ENCODE measurements at regions not wholly inside any gene's neighbourhood (a gene's known extent, or its start where the extent isn't known, plus 50 kb on each side); places are given as distances from the start of the nearest gene placed in this dataset.
"Not testable (repeated sequence)": the region's sequence is repeated elsewhere in the genome, so short reads cannot be mapped to it uniquely, and the experiment has no call there.

GRCh38 chr6:119929121-119929520 lies 579.6 kb upstream of the MAN1A1 start:
- DNase-seq = no peak

DNA sequence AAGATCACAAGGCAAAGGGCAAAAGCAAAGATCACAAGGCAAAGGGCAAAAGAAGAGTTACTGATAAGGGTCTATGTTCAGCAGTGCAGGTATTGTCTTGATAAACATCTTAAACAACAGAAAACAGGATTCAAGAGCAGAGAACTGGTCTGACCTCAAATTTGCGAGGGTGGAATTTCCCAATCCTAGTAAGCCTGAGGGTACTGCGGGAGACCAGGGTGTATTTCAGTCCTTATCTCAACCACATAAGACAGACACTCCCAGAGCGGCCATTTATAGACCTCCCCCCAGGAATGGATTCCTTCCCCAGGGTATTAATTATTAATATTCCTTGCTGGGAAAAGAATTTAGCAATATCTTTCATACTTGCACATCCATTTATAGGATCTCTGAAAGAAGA lies 575.3 kb upstream of the MAN1A1 start:
- DNase-seq = not testable (repeated sequence)

DNA sequence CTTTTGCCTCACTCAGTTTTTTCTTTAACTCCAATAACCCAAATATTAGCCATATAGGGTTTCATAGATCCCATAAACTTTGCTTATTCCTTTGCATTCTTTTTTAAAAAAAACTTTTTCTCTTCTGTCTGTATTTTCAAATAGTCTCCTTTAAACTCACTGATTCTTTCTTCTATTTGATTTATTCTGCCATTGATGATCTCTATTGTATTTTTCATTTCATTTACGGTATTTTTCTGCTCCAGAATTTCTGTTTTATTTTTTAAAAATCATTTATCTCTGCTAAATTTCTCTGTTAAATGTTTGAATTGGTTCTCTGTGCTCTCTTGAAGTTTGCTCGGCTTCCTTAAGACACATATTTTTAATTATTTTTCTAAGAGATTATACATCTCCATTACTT lies 573.3 kb upstream of the MAN1A1 start:
- DNase-seq = no peak

DNA sequence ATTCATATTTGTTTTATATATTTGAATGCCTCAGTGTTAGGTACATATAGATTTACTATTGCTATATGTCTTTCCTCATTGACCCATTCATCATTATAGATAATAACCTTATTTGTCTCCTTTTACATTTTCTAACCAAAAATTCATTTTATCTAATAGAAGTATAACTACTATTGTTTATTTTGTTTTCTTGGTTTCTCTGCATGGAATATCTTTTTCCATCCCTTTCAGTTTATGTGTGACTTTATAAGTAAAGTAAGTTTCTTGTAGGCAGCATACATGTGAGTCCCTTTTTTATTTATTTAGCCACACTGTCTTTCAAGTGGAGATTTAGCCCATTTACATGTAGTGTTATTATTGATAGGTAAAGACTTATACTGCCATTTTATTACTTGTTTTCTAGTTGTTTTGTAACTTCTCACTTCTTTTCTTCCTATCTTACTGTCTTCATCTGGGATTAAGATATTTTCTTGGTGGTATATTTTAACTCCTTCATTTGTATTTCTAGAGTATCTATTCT lies 572.0 kb upstream of the MAN1A1 start:
- DNase-seq = no peak

DNA sequence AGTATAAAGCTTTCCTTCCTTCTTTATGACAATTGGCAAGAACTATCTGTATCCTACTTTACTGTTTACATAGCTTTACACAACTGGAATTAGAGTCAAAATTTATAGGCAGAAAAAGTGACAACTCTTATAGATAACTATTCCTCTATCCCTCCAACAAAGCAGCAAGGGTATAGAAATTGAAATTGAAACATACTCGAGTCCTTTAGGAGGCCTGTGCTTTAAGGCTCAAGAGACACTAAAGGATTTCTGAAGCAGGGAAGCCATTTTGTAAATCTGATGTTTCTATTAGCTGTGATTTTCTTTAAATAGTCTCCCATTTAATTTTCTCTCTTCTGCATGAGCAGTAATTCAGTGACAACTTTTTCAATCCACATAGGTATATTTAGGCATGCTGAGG lies 567.6 kb upstream of the MAN1A1 start:
- no peak for DNase-seq

GRCh38 chr6:119915971-119916370 lies 566.4 kb upstream of the MAN1A1 start:
- DNase-seq = no peak

DNA sequence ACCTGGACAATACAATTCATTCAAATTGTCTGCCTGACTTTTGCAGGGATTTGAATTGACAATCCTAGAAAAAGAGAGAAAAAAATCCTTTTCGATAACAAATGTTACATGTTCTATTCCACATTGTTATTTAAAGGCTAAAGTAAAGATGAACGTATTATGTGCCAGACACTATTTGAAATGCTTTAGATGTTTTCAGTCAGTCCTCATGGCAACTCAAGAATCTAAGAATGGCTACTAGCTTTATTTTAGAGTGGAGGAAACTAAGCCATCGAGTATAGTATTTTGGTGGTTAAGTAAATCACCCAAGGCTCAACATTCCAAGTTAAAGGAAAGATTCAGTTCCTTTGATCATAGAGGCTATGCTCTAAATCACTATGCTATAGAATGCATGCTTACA lies 558.6 kb upstream of the MAN1A1 start:
- DNase-seq = no peak

- DNase-seq = no peak
These were observed 553.1 kb upstream of the MAN1A1 start for GRCh38 chr6:119902681-119903080.

DNA sequence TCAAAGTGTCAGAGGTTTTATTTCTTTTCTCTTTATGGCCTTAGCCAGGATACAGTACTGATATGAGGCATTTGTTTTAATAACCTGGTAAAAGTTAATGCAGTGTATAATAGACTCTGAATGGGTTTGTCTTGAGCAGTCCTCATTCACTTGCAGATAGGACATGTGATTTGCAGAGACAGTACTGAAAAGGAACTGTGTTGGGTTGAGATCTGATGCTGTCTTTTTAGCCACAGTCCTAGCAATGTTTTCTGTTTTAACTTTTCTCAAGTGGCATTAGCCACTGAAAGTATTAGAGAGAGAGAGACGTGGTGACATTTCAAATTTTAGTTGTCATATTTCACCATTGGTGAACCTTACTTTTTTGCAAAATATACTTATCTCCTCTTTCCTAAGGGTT lies 547.2 kb upstream of the MAN1A1 start:
- DNase-seq = no peak

- DNase-seq = no peak
These were observed 546.1 kb upstream of the MAN1A1 start for GRCh38 chr6:119895626-119896025.

- DNase-seq = no peak
These were observed 545.2 kb upstream of the MAN1A1 start for GRCh38 chr6:119894811-119895210.

DNA sequence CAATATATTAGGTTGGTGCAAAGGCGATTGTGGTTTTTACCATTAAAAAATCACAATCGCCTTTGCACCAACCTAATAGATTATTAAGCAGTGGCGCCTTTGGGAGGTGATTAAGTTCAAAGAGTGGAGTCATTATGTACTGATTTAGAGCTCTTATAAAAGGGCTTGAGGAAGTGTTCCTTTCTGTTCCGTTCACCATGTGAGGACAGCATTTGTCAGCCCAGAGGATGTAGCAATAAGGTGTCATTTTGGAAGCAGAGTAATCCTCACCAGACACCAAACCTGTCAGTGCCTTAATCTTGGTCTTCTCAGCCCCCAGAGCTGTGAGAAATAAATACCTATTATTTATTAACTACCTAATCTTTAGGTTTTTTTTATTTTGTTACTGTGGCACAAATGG lies 542.1 kb upstream of the MAN1A1 start:
- DNase-seq = no peak

DNA sequence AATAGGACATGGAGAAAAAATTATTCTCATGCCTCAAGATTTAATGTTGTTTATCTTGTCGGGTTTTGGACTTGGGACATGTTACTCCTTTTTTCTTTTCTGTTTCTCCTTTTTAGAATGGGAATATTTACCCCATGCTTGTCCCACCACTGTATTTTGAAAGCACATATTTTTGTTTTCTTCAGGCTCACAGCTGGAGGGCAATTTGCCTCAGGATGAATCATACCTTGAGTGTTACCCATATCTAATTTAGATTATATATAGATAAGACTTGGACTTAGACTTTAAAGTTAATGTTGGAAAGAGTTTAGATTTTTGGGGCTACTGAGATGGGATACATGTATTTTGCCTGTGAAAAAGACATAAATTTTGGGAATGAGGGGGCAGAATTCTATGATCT lies 541.6 kb upstream of the MAN1A1 start:
- no peak for DNase-seq

DNA sequence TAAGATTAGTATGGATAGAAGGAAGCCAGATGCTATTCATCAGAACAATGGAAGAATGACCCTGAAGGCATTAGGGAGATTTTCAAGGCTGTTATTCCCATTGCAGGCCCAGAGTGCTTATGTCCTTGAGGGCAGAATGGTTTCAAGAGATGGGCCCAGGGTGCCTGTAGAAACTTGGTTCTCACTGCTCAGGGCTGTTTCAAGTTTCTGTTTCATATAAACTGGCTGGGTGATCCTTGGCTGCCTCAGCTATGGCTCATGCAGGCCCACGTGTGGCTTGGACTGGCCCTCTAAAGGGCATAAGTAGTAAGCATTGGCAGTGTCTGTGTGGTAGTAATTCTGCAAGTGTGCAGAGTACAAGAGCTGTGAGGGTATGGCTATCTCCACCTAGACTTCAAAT lies 540.9 kb upstream of the MAN1A1 start:
- DNase-seq = no peak

DNA sequence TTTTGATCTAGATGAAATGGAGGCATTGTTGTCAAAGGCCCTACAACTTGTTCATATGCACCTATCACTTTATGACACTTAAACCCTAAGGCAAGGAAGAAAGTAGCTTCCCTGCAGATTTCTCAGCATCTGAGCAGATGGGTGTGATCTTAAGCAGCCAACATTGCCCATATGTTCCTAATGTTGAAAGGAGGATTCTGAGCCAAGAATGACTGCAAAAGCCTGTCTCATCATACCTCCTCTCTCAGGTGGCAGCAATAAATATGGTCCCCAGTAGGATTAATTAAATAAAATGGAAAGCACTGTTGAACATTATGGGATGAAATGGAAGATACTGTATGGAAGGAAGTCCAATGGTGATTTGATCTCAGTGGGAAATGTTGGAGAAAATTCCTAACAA lies 538.1 kb upstream of the MAN1A1 start:
- DNase-seq = no peak

GRCh38 chr6:119881416-119881815 lies 531.9 kb upstream of the MAN1A1 start:
- no peak for DNase-seq

DNA sequence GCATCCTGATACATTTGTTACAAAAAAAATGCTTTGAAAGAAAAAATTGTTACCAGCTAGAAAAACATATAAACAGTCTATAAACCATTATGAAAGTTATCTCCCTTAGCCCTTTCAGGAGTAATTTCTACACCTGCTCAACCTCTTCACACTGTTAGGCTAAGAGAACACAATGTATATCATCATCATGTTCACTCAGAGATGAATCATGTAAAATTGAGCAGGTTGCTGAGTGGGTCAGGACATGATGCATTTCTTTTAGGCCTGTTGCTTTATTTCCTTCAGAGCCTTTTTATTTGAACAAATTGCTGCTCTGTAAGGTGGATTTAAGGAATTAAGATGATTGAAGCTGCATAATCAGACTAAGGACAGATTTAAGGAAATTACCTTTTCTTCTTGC lies 531.3 kb upstream of the MAN1A1 start:
- no peak for DNase-seq

DNA sequence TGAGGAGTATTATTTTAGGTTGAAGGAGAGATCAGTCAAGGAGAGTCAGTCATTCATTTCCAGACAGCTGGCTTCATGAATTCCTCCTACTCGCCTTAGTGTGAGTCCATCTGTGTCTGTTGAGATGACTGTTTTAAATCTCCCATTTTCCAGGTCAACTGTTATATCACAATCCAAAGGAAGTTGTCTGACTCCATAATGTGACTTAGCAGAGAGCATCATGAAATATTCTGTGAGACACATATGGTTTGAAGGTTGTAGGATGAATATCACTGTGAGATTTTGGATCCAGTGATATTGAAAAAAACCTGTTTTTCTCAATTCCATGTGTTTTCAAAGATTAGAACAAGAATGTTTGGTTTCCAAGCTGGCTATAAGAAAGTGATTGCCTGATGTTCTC lies 530.2 kb upstream of the MAN1A1 start:
- no peak for DNase-seq

DNA sequence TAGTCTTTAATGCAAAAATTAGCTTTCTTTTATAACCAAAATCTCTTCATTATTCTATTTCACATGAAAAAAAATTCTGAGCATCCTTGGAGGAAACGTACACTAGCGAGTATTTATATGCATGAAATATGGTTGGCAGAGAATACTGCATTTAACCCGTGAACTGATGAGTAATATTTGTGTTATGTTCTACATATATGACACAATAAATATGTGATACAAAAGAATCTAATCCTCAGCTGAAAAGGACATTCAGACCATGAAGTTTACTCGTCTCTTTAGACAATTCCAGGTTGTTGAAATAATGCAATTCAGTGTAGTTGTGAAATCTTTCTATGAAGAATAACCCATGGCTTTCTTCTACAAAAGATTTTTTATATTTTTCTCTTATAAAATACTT lies 524.8 kb upstream of the MAN1A1 start:
- DNase-seq = no peak

DNA sequence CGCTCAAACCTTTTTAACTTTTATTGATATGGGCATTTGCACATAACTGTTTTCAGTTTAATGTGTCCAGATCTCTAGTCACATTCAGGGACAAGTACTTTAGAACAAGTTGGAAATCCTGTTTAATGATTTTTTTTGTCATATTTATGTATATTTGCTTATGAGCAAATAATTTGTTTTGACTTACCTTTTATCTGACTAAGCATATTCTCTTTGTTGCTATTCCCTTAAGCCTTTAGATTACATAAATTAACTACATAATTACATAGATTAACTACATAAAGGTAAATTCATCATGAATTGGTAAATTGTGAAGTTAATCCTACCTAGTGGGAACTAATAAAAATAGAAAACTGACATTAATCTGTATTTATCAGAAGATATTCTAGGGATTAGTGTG lies 523.5 kb upstream of the MAN1A1 start:
- DNase-seq = no peak

DNA sequence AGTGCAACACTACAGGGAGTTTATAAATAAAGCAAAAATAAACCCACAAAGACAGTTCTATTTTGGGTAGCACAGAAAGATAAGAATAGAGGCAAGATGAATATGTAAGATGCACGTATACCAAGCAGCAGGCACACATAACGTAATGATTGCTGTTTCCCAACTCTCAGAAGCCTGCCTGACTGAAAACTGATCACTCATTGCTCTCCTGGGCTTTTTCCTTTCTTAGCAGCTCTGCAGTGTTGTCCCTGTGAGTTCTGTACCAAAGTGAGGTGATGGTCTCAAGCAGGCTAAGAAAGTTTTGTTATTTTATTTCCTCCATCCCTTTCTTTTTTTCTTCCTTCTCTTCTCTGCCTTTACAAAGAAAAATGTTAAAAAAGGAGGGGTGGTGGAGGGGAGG lies 522.0 kb upstream of the MAN1A1 start:
- DNase-seq = no peak

DNA sequence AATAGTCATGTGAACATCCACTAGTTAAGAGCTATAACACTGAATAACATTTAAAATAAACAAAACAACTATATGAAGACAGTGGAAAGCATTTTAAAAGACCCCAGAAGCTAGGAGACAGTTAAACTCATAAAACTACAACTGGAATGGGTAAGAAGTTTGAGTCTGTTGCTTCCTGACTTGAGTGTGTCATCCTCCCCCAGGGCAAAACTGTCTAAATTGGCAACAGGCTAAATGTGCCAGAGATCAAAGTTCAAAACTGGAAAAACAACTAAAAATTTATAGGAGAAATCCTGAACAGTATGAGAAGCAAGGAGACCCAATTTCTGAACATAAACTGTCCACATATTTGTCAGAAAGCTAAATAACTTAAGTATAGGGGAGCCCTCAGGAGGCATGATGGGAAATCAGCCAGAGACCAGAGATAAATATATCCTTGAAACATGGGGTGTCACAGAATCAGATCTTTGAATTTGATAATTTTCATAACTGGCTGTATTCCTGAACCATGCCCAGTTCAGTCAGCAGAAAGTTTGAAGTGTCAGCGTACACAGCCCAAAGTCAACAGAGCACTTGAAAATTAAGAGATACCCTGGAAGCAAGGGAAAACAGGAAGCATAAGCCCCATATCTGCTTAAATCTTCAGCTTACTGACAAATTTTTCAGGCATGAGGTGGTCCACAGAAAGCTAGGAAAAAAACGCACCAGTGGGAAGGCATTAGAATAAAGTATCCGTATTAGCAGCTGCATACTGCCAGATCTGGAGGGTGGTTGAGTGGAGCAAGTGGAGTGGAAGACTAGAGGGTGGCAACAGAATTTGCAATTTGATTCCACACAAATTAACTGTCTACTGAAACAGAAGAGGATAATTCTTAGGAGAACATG lies 516.1 kb upstream of the MAN1A1 start:
- no peak for DNase-seq

DNA sequence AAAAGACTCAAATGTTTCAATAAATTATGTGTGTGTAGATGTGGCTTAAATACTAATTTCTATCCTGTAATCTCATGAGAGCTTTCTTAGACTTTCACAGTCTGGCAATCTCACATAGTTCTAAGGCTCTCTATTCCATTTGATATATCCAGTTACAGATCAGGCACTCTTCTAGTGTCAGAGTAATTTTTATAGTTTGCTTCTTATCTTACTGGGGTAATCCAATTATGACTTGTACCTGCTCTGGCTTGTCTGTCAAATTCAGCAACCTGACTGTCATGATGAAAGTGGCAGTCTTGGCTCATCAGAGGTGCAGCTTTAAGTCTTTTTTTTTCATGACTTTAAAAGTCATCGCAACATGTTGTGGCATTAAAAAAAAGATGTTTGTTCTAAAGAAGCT lies 513.2 kb upstream of the MAN1A1 start:
- no peak for DNase-seq

- DNase-seq = no peak
These were observed 509.3 kb upstream of the MAN1A1 start for GRCh38 chr6:119858901-119859300.

DNA sequence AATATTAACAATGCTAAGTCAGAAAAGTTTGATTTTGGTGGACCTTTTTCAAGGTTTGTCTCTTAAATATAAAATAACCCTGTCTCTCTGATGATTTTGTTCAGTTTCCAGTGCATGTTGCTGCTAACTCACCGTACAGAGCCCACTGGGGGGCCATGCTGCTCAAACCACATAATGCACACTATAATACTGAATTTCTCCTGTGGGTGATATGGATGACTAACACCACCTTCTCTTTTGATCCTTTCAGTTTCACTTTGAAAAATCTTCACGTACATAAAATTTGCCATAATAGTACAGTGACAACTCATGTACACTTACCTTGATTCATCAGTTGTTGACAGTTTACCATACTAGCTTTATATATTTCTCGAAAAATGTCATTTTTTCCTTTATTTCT lies 506.6 kb upstream of the MAN1A1 start:
- DNase-seq = peak; percentile 5
